ENCODE measurements at regions not wholly inside any gene's neighbourhood (a gene's known extent, or its start where the extent isn't known, plus 50 kb on each side); places are given as distances from the start of the nearest gene placed in this dataset.

DNA sequence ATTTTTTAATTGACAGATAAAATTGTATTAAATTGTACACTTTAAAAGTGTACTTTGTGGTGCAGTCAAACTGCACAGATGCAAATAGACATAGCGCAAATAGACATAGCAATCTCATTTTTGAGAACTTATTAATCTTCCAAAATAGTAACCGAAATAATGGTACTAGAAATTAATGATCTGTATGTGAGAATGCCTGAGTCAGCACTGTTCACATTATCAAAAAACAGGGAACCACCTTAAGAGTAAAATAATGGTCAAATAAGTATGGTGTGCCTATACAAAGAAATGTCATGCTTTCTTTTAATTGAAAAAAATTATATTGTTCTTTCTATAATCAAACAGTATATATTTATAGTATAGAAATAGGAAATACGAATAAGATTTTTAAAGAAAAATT, 461.9 kb downstream of the EFNA5 start:
- no peak for DNase-seq

DNA sequence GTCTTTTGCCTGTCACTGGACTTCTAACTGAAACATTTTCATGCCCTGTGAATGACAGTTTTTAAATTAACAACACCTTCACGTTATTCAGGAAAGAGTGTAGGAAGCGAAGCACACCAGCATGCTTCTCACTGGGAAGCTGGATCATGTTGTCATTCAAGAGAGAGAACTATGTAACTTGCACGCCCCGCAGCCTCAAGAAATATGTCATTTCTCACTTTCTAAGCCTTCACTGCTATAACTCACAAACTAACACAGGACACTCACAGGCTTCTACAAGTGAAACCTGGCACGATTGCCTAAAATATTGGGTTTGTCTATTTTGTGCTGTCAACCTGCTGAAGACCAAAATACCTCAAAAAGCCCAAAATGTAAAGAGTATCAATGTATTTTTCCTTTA, 466.3 kb downstream of the EFNA5 start:
- DNase-seq = no peak

DNA sequence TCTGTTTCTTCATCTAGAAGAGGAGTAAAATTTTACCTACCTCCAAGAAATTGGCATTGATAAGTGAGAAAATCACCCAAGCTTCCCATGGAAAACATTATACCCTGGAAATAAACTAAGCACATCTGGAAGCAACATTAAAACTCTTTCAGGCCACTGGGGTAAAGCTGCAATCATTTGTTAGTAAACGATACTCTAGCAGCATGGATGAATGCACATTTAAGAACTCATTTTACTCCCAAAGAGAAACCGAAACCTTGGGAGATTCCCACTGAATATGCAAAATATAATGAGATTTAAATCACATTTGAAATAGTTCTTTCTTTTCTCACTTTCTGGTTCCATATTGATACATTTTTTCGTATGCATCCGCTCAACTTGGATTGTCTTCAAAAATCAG, 467.5 kb downstream of the EFNA5 start:
- no peak for DNase-seq

DNA sequence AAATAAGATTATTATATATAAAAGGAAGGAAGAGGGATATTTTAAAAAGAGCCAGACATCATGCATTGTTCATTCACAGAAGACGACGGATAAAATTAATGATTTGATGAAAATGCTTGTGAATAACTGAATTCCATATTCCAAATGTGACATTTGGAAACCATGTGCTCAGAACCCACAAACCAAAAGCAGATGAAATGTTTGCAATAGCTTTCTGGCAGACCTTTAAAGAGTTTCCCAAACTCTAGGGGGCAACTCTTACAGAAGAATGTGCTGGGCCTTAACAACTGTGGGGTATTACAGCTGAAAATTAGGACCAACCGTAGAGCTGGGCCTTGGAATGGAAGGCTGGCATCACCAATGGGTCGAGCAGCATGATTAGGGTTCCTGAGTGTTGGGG, 471.0 kb downstream of the EFNA5 start:
- DNase-seq = no peak

DNA sequence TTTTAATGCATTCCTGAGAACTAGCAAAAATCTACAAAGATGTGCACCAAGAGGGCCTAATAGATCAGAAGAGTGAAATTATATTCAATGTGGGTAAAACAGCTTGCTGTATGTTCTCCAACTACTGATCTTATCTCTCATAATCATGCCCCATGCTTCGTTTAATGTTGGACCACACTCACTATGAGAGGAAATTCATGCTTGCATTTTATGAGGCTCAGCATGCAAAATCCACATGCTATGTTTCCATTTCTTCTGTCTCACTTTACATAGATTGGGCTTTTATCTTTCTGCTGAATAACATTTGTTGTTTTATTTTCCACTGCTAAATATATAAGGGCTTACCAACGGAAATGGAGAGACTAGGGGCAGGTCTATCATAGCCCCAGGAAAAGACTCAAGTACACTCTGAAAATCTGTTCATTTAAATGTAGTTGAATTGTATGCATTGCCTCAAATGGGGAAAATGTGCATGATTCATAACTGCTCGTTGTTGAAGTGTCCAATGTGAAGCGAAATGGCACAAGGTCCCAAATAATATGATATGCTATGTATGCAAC, 474.2 kb downstream of the EFNA5 start:
- no peak for DNase-seq

DNA sequence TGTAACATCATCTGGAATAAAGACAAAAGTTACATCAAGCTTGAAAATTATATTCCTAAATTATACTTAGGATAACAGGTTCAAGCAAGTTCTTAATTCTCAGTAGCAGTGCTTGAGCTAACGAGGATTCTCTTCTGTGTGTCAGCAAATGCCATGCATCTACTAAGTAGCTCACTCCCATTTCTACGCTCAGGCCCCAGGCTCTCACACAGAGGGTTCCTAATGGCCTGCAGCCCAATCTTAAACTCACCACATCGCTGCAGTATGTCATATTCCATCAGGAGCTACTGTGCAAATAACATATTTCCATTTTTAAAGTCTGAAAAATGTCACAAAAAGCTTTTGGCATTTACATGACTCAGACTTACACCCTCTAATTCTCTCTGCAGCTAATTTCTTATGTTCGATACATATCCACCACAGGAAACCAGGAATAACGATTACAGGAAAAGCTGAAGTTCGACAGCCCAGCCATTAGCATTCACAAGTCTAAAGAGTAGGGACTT, 474.8 kb downstream of the EFNA5 start:
- no peak for DNase-seq

DNA sequence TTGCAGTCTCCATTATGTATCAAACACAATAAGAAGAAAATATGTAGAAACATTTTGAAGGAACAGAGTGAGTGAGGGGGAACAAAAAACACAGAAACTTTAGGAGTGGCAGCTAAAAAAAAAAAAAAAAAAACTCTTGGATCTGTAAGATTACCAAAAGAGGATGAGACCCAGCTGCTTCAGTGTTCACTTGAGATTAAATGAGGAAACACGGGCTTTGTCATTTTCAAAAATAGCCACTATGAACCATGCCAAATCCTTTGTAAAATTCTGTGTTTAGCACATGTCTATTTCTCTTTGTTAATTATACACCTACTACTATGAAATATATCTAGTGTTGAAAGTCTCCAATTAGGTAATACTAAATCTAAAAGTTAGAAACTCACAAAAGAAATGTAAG, 485.9 kb downstream of the EFNA5 start:
- DNase-seq = no peak

DNA sequence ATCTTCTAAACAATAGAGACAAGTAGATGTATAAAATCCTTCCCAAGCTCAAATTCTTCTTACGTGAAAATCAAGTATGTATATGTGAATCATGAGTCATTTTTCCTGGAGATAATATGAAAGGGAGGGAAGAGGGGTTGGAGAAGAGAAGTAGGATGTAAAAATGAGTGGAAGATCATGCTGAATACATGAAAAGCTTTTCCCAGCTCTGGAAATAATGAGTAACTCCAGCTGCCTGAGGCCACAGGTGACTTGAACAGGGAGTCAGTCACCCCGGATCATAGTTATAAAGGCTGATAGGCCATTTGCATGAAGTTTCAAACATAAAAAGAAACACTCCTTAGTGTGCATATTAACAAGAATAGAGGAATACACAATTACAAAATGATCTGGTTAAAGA, 486.7 kb downstream of the EFNA5 start:
- no peak for DNase-seq

DNA sequence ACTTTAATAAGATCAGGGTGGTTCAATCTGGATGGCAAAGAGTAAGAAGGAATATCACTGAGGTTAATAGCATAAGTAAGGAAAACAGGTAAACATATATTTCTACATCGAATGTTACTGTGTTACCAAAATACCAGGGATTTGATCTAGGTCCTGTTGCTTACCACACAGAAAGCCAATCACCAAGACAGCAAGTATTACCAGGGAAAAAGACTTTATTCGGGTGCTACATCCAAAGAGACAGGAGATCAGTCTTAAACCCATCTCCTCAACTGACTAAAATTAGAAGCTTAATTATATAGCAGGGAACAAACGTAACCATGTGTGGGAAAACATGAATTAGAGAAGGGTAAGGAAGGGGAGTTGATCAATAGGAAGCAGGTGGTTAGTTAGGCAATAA, 500.1 kb downstream of the EFNA5 start:
- DNase-seq = no peak

DNA sequence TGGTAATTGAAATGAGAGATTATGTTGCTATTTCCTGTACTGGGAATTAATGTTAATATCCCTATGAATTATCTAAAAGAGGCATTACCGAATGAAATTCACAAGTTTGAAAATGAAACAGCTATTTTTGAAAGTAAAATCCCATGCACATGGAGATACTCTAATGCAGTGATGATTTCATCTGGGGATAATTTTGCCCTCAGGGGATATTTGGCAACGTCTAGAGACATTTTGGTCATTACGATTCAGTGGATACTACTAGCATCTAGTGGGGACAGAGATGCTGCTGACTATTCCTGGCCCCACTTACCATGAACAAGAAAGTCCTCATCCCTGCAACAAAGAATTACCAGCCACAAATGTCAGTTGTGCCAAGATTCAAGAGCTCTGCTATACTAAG, 500.9 kb downstream of the EFNA5 start:
- no peak for DNase-seq

DNA sequence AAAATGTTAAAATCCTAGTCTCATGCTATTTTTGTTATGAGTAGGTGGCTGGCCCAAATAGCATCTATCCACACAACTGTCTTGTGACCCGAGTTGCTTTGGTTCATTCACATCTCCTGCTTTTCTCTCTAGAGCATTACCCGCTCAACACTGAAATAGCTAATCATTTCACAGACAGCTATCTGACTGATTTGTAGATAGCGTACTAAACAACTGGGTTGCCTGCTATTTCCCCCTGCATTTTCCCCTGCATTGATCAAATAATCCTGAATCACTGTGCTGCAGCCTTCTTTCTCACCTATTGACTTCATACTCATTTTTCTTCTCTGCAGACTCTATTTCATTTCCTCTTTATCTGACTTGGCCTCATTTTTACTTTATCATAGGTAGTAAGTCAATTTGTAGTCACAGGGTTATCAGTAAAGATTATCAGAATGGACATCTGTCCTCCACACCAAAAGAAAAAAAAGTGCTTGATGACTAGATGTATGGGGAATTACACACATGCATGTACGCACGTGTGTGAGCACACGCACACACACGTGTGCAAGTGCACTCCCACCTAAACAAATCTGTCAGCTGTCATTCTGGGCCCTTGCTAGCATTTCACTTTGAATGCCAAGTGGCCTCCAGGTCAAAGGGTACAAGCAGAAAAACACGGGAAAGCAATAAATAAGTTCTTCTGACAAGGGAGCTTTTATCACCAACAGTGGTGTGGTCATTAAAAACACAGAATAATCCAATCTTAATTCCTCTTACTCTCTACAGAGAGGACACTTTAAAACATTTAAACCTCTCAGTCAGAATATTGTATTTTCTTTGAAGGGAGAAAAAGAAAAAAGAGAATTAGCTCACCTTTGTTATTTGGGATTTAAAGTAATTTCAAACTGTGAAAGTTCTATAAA, 501.6 kb downstream of the EFNA5 start:
- no peak for DNase-seq

DNA sequence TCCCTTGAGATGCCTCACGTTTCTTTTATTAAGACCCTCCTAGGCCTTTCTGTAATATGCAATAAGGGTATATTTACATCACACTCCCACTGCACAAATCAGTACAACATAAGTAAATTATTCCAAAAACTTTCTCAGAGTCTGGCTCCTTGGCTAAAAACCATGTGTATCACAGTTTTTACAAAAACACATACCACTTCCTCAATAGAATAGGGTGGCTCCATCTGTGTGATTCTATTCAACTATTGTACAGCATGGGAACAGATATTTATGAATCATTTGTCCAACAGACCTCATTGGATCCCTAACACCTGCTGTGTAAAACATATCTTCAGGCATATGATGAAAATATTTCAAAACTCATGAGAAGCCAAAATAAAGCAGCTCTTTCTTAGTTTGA, 502.7 kb downstream of the EFNA5 start:
- no peak for DNase-seq

DNA sequence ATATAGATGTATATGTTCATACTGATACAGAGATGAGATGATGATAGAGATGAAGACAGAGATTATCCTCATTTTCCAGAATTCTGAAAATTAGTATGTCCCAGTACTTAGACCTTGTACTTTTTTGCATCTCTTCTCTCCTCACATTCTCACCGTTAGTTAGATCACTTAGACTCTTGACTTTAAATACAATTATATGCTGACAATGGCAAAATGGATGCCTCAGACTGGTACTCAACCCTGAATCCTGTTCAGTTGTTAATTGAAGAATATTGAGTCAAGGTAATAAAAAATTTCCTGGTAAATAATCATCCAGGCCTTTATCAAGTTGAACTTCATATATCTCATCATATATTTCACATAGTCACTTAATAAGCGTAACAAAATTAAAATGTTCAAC, 505.4 kb downstream of the EFNA5 start:
- DNase-seq = no peak

DNA sequence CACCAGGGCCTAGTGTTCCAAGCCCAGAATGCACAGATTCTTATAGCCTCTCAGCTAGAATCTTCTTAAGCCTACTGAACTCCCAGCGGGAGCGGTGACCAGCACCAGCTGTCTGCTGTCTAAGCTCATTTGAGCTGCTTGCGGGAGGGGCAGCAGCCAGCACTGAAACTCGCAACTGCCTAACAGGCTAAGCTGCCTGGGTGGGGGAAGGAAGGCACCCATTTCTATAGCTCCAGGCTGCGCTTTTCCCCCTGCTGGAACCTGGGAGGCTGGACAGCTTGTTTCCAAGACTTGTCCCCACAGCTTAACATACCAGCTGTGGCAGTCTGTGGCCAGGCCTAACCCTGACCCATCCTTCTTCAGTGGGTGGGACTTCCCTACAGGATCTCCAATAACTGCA, 512.9 kb downstream of the EFNA5 start:
- DNase-seq = no peak

DNA sequence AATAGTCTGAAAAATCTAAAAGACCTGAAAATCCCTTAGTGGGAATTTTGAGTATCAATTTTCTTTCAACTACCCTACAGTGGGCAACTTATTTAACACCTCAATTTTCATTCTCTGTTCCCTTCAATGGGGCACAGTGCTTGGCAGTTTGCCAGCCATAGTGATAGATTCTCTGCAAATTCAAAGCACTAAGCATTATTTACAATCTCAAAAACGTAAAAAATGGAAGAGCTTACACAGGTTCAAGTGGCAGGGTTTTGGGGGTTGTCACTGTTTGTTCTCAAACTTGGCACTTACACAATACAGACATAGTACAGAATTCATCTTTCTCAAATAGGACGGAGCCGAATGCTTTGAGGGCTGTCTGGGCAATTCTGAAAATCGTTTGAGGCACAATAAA, 515.0 kb downstream of the EFNA5 start:
- DNase-seq = no peak

DNA sequence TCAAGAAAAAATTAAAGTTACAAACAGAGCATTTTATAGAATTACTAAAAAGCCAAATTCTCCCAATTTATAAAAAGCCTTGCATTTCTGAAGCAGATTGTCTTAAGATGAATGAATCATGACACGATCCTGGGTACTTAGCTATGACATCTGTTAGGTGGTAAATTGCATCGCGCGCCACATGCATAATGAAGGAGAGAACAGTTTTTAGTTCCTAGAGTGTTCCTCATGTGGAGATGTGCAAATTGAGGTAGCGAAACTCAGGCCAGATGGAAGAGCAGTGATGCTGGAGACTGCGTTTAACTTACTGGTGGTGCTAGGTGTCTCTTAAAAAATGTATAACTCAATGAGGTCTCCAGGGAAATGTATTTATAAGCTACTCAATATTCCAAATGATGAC, 516.1 kb downstream of the EFNA5 start:
- DNase-seq = no peak

DNA sequence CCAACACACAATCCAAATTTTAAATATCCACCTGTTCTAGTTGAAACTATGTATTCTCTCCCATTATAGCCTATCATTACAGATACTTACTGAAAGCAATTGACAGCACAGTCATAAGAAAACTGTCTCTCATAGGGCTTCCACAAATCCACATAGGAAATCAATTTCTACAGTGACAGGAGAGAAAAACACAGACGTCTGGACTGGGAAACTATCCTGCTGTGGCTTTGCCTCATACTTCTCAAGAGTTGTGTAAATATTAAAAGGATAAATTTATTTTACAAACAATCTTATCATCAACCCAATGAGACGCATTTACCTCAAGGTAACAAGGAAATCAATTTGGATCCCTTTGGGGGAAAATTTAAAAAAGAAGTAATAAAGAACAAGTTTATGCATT, 517.5 kb downstream of the EFNA5 start:
- DNase-seq = no peak

DNA sequence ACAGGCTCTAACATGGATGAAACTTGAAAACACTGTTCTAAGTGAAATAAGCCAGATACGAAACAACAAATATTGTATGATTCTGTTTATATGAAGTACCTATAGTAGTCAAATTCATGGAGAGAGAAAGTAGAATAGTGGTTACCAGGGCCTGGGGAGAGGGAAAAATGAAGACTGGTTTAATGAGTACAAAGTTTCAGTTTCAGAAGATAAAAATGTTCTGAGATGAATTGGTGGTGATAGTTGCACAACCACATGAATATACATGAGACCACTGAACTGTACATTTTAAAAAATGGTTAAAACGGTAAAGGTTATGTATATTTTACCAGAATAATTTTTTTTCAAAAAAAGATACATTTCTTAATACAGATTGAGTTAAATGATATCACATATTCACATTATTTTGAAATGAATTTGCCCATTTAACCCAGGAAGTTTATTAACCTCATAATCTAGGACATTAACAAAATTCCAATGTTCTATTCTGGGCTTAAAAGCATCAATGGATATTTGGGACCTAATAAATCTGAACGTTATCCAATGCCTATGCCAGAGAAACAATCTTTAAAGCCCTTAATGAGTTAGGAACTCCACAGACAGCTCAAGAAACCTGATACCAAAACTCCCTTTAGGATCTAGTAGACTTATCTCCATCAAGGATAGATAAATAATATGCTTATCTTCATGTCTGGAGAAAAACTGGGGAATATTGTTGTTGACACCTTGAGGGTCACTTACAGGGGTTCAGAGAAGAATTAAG, 521.3 kb downstream of the EFNA5 start:
- no peak for DNase-seq

DNA sequence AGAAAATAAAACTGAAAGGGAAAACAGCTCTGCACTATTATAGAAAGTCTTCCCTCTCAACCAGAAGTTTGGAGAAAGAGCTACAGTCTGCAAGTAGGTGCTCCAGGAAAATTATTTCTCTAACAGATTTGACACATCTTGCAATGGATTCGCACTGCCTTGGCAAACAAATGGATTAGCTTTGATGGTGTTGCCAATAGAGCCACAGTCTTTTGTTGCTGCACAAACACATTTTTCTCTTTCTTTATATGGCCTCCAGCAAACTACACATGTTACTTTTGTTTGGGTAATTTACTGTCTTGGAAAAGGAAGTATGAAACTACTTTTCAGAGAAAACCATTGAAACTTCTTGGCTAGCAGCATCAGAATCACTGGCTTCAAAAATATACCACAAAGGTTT, 523.1 kb downstream of the EFNA5 start:
- DNase-seq = no peak

DNA sequence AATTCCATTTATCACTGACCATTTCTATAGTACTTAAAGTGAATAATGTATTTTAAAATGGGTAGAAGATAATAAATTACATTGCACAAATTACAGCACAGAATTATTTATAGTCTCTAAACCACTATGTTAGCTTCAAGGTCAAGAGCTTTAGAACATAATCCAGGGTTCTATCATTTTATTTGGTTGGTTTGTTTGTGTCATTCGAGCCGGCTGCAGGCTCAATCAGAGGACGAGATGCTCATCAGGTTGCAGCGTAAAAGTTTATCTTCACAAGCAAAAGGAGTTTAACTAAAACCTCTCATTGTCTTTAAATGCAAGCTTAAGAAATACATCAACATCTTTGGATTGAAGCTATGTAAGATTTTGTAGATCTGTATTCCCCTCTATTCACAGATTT, 523.8 kb downstream of the EFNA5 start:
- DNase-seq = no peak

DNA sequence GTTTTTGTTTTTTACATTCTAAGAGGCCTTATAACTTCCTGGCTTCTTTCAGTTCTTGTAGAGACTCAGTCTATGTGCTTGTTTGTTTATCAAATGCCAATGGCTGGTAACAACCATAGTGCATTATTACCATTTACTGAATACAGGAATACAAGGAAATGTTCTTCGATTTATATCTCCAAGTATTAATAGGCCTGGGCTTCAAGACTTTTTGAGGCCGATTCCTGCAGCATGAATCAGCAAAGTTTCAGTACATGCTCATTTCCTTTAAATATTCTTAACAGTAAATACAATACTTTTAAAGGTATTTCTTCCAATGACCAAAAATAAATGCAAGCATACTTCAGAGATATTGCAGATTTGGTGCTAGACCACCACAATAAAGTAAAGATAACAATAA, 535.3 kb downstream of the EFNA5 start:
- no peak for DNase-seq

DNA sequence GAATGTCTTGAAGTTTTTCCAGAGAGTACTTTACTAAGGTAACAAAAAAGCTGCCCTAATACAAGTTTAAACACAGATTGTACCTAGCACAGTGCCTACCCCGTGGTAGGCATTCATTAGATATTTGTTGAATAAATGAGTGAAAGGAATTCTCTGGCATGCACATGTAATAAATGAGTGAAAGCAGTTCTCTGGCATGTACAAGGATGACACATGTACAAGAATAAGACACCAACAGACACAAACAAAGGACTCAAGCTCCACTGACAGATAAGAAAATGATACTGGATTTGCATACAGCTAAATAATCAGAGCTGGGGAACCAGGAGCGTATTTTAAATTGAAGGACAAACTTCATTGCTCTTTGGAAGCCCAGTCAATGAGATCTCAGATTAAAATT, 535.8 kb downstream of the EFNA5 start:
- DNase-seq = no peak

DNA sequence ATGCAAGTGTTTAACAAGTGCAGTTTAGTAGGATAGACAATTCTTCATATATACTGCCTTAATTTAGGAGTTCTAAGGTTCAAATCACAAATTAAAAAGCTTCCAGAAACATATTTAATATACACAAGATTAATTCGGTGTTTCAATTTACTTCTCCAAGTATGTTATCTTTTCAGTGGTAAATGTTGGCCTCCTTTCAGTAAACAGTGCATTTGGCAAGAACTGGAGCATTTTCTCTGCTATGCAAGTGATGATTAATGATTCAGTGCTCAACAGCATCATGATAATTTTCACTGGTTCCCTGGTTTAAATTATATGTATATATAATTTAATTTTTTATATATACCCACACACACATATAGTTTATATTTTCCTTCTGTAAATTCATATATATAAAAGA, 541.7 kb downstream of the EFNA5 start:
- DNase-seq = no peak

DNA sequence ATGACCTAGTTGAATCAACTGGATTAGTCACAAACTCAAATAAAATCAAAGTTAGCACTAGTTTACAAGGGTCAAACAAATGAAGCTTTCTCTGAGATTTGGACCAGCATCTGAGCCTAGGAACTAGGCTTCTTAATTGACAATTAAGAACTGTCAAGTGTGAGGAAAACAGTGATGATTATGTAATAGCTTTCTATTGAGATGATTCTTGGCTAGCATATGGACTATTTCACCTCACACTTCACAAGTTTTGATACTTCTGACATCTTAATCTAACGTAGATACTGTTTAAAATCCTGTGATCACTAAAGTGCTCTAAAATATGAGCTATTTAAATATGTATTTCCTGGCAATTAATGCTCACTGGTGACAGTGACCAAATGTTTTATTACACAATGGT, 542.9 kb downstream of the EFNA5 start:
- DNase-seq = no peak
